ENCODE measurements at regions not wholly inside any gene's neighbourhood (a gene's known extent, or its start where the extent isn't known, plus 50 kb on each side); places are given as distances from the start of the nearest gene placed in this dataset.

- TF ChIP-seq POLR2A (IDR thresholded peaks at IDR 0.05) (no peak), CTCF (IDR thresholded peaks at IDR 0.05) (no peak), POLR2AphosphoS5 (IDR thresholded peaks at IDR 0.05; ENCODE audit: insufficient read depth in 1 of 2, low read depth in 1 of 2) (no peak)
Measured at GRCh38 chr10:29096303-29096824, 192.5 kb upstream of the LYZL1 start.
